Tibial artery (tissue), 4 donors: ENCODE measurements at regions not wholly inside any gene's neighbourhood (a gene's known extent, or its start where the extent isn't known, plus 50 kb on each side); places are given as distances from the start of the nearest gene placed in this dataset.
A peak's percentile ranks its signal among the peaks of the same experiment; 100 is the strongest.

Experiments
- DNase-seq, 2 donors: peaks; one replicate each; pipeline ENCODE4 v3.0.0-alpha.2; 2019
- H3K27ac ChIP-seq, 2 donors: fragments of 200-600 bp; sonication (generic) in 1 of 2; 1 replicate in 1 of 2; 2 replicates in 1 of 2; pipeline ENCODE4 v1.5.1; 2018 to 2019; ENCODE audit warnings: mild to moderate bottlenecking in 1 of 2
- H3K27me3 ChIP-seq, 2 donors: fragments of 200-600 bp; sonication (generic) in 1 of 2; one replicate each; pipeline versions ENCODE4 v1.5.1 to v1.6.0; 2016 to 2019
- H3K36me3 ChIP-seq, 3 donors: fragments of 200-600 bp; sonication (generic) in 2 of 3; one replicate each; pipeline ENCODE4 v1.5.1; 2016 to 2019; ENCODE audit warnings: mild to moderate bottlenecking in 2 of 3
- H3K4me1 ChIP-seq, 4 donors: fragments of 200-600 bp; sonication (generic) in 2 of 4; 1 replicate in 3 of 4; 2 replicates in 1 of 4; pipeline ENCODE4 v1.5.1; 2016 to 2019
- H3K4me3 ChIP-seq, 2 donors: fragments of 200-600 bp; sonication (generic) in 1 of 2; 1 replicate in 1 of 2; 2 replicates in 1 of 2; pipeline ENCODE4 v1.5.1; 2018 to 2019; ENCODE audit warnings: mild to moderate bottlenecking in 2 of 2
- H3K9me3 ChIP-seq, 3 donors: fragments of 200-600 bp; sonication (generic) in 1 of 3; one replicate each; pipeline ENCODE4 v1.5.1; 2016 to 2019
- intact Hi-C: fragments of 100-400 bp; cut with DNase I; formaldehyde crosslinking; loops from one replicate; pipeline ENCODE4 v1.15.0; 2023; ENCODE audit warnings: low total_unique reads
- TF ChIP-seq, protein P1 (sequence below), 2 experiments: fragments of 200-600 bp in 1 of 2; fragments of 450-650 bp in 1 of 2; IDR thresholded peaks; one replicate each; pipeline ENCODE4 v1.5.1; 2017 to 2019; ENCODE audit warnings: antibody characterized with exemption in 2 of 2, mild to moderate bottlenecking in 1 of 2, moderate library complexity in 1 of 2

DNA sequence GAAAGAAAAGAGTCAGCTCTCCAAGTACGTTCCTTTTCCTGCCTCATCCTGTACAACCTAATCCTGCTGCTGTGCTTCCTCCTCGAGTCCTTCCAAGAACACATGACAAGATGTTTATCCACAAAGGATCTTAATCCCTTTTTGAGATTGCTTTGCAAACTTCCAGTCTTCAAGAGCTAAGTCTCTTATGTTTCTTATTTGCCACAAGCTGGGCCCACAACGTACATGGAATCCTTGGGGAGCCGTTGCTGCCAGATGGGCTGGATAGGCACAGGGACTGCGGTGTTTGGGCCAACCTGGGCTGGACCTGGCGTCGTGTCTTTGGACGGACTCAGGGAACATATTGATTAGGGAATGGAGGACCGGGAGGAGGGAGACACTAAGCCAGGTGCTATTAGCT is 79.7 kb upstream of the AFDN start:
- Histone ChIP-seq H3K9me3 (no peaks in the 10 kb centered on the region), H3K4me3 (no peak overlapping the region), H3K27me3 (peaks cover 0 to 8% of the 10 kb centered on the region in 2 donors), H3K27ac (no peak overlapping the region), H3K36me3 (no peaks in the 10 kb centered on the region), H3K4me1 (peaks cover 0 to 17% (median 0%) of the 10 kb centered on the region in 4 donors)
- intact Hi-C loops, result no loop called here
- TF ChIP-seq, protein P1, sequence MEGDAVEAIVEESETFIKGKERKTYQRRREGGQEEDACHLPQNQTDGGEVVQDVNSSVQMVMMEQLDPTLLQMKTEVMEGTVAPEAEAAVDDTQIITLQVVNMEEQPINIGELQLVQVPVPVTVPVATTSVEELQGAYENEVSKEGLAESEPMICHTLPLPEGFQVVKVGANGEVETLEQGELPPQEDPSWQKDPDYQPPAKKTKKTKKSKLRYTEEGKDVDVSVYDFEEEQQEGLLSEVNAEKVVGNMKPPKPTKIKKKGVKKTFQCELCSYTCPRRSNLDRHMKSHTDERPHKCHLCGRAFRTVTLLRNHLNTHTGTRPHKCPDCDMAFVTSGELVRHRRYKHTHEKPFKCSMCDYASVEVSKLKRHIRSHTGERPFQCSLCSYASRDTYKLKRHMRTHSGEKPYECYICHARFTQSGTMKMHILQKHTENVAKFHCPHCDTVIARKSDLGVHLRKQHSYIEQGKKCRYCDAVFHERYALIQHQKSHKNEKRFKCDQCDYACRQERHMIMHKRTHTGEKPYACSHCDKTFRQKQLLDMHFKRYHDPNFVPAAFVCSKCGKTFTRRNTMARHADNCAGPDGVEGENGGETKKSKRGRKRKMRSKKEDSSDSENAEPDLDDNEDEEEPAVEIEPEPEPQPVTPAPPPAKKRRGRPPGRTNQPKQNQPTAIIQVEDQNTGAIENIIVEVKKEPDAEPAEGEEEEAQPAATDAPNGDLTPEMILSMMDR (IDR thresholded peaks at IDR 0.05), result no peak
- no peak for DNase-seq

- intact Hi-C loops, result no loop called here
- TF ChIP-seq, protein P1 (IDR thresholded peaks at IDR 0.05), result no peak
- DNase-seq, result no peak
- no peak overlapping the region for H3K4me3 ChIP-seq
- H3K9me3 ChIP-seq, result no peaks in the 10 kb centered on the region
- H3K36me3 ChIP-seq, result no peaks in the 10 kb centered on the region
- H3K27ac ChIP-seq, result no peak overlapping the region
- H3K27me3 ChIP-seq, result peaks cover 0 to 8% of the 10 kb centered on the region in 2 donors
- H3K4me1 ChIP-seq, result peaks cover 0 to 17% (median 0%) of the 10 kb centered on the region in 4 donors
These were observed 79.1 kb upstream of the AFDN start for GRCh38 chr6:167747645-167748044.

DNA sequence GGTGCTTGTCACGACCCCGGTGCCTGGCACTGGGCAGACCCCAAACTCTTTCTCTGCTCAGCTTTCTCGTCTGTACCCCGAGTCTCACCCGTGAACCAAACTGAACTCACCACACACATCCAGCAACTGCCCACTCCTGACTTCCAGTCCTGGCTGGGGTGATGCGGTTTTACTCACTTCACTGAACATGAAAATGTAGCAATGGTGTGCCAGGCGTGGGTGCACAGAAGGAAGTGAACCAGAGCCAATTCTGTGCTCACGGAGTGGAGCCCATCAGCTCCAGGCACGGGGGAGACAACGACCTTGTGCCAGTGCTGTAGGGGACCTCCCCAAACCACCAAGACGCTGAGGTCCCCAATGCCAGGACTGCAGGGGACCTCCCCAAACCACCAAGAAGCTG is 78.7 kb upstream of the AFDN start:
- TF ChIP-seq, protein P1 (IDR thresholded peaks at IDR 0.05), result no peak
- Histone ChIP-seq H3K36me3 (no peaks in the 10 kb centered on the region), H3K4me1 (peaks cover 0 to 17% (median 0%) of the 10 kb centered on the region in 4 donors), H3K4me3 (no peak overlapping the region), H3K27me3 (peaks cover 0 to 8% of the 10 kb centered on the region in 2 donors), H3K27ac (no peak overlapping the region), H3K9me3 (no peaks in the 10 kb centered on the region)
- intact Hi-C loops, result no loop called here
- DNase-seq, result no peak

DNA sequence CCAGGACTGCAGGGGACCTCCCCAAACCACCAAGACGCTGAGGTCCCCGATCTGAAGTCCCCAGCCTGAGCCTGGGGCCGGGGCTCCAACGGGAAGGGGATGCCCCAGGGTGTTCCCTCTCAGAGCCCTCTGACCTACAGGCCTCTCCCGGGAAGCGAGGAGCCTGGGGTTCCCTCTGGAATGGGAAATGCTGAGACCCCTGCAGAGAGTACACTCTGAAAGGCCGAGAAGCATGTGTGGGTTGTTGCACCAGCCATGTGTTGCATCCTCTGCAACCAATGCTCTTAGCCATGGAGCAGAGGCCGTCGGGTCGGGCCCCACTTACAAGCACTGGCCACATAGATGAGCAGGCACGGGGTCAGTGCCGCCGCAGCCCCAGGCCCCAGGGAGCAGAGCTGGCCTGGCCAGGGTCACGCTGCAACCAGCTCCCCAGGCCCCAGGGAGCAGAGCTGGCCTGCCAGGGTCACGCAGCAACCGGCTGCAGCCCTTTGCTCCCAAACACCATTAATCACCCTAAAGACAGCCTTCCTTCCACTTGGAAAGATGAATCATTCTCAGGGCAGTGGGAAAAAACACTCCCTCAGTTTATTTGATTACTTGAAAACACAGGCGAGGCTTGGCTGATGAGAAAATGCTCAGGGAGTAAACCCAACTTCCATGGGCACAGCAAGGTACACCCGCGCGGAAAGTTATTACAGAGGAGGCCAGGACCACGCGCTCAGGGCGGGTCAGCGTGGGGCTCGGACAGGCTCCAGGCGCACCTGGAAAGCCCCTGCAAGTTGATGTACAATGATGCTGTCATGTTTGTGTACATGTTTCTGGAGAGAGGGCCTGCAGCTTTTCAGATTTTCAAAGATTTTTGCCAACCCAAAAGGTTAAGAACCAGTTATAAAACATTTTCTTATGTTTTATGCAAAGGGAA is 78.0 kb upstream of the AFDN start:
- TF ChIP-seq, protein P1 (IDR thresholded peaks at IDR 0.05), result no peak
- no peak for DNase-seq
- H3K9me3 ChIP-seq, result no peaks in the 10 kb centered on the region
- peaks cover 0 to 17% (median 0%) of the 10 kb centered on the region in 4 donors for H3K4me1 ChIP-seq
- intact Hi-C loops, result no loop called here
- H3K27me3 ChIP-seq, result peaks cover 0 to 7% of the 10 kb centered on the region in 2 donors
- no peak overlapping the region for H3K27ac ChIP-seq
- H3K4me3 ChIP-seq, result no peak overlapping the region
- no peaks in the 10 kb centered on the region for H3K36me3 ChIP-seq

GRCh38 chr6:167750956-167751358 is 75.8 kb upstream of the AFDN start:
- H3K4me3 ChIP-seq, result no peak overlapping the region
- peaks cover 0 to 17% (median 0%) of the 10 kb centered on the region in 4 donors for H3K4me1 ChIP-seq
- no peak overlapping the region for H3K27ac ChIP-seq
- peak; percentile 41 to 77 for DNase-seq
- TF ChIP-seq, protein P1 (IDR thresholded peaks at IDR 0.05), result no peak
- no peaks in the 10 kb centered on the region for H3K9me3 ChIP-seq
- no peaks in the 10 kb centered on the region for H3K36me3 ChIP-seq
- intact Hi-C loops, result no loop called here
- peaks cover 0 to 5% of the 10 kb centered on the region in 2 donors for H3K27me3 ChIP-seq
